ENCODE measurements at regions not wholly inside any gene's neighbourhood (a gene's known extent, or its start where the extent isn't known, plus 50 kb on each side); places are given as distances from the start of the nearest gene placed in this dataset.

DNA sequence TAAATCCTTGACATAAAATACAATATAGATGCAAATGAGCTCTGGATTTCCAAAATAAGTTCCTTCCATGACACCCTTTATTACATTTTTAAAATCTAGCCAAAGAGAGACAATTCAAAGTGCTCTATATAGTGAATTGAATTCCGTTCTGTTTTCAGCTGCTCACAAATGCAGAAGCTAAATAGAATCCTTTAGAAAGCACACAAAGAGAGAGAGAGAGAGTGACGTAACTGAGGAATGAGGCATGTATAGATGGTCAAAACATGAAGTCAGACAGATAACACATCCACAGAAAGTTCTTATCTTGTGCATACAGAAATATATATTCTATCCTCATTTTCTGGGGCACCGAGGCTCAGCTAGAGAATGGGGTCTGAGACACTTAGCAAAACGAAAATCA lies 344.7 kb upstream of the NETO1 start:
- Histone ChIP-seq H3K14ac (ENCODE audit: low read length in 2 of 2) (no peak overlapping the region), H3K9ac (ENCODE audit: low read length) (no peak overlapping the region), H2BK120ac (ENCODE audit: low read depth, low read length) (no peak overlapping the region), H3K9me3 (ENCODE audit: control insufficient read depth, low read length) (peaks cover 63% of the 10 kb centered on the region), H3K4me1 (ENCODE audit: control insufficient read depth, insufficient read depth, low read depth, low read length) (no peaks in the 10 kb centered on the region), H3K23ac (ENCODE audit: low read length in 2 of 2) (no peak overlapping the region), H3K27me3 (ENCODE audit: control insufficient read depth in 1 of 2, insufficient read depth in 1 of 2, low read length in 2 of 2) (no peaks in the 10 kb centered on the region), H3K79me1 (replicated peaks; ENCODE audit: low read length, poor library complexity, severe bottlenecking) (no peaks in the 10 kb centered on the region), H3K4ac (ENCODE audit: low read depth in 1 of 2, low read length in 2 of 2) (no peak overlapping the region), H2BK12ac (ENCODE audit: low read length in 2 of 2) (no peak overlapping the region), H2BK5ac (ENCODE audit: low read depth, low read length, poor library complexity, severe bottlenecking) (no peak overlapping the region), H3K36me3 (ENCODE audit: control insufficient read depth in 1 of 2, insufficient read depth in 2 of 2, low read depth in 1 of 2, low read length in 2 of 2) (no peaks in the 10 kb centered on the region), H4K91ac (ENCODE audit: low read length) (no peak overlapping the region), H2AK5ac (ENCODE audit: low read length, severe bottlenecking) (no peak overlapping the region), H3K18ac (ENCODE audit: low read depth in 1 of 2, low read length in 2 of 2) (no peak overlapping the region), H3K4me2 (ENCODE audit: low read length, poor library complexity, severe bottlenecking) (no peak overlapping the region), H2AFZ (ENCODE audit: low read depth, low read length) (no peak overlapping the region), H4K8ac (ENCODE audit: low read length) (no peak overlapping the region), H3K27ac (ENCODE audit: low read length, poor library complexity, severe bottlenecking) (no peak overlapping the region), H2BK15ac (ENCODE audit: low read depth, poor library complexity, severe bottlenecking) (no peak overlapping the region), H3K4me3 (ENCODE audit: insufficient read depth in 1 of 2, low read depth in 1 of 2, low read length in 2 of 2) (no peak overlapping the region)
- 63% methylated on average over 2 of the region's 4 CpGs for WGBS
- DNase-seq: no peak

- Histone ChIP-seq H3K14ac (ENCODE audit: low read length in 2 of 2) (no peak overlapping the region), H3K36me3 (ENCODE audit: control insufficient read depth in 1 of 2, insufficient read depth in 2 of 2, low read depth in 1 of 2, low read length in 2 of 2) (no peaks in the 10 kb centered on the region), H2BK12ac (ENCODE audit: low read length in 2 of 2) (no peak overlapping the region), H4K8ac (ENCODE audit: low read length) (no peak overlapping the region), H3K79me1 (replicated peaks; ENCODE audit: low read length, poor library complexity, severe bottlenecking) (no peaks in the 10 kb centered on the region), H3K9me3 (ENCODE audit: control insufficient read depth, low read length) (peaks cover 27% of the 10 kb centered on the region), H3K4me1 (ENCODE audit: control insufficient read depth, insufficient read depth, low read depth, low read length) (no peaks in the 10 kb centered on the region), H3K4ac (ENCODE audit: low read depth in 1 of 2, low read length in 2 of 2) (no peak overlapping the region), H3K27me3 (ENCODE audit: control insufficient read depth in 1 of 2, insufficient read depth in 1 of 2, low read length in 2 of 2) (no peaks in the 10 kb centered on the region), H2AK5ac (ENCODE audit: low read length, severe bottlenecking) (no peak overlapping the region), H2BK5ac (ENCODE audit: low read depth, low read length, poor library complexity, severe bottlenecking) (no peak overlapping the region), H3K4me3 (ENCODE audit: insufficient read depth in 1 of 2, low read depth in 1 of 2, low read length in 2 of 2) (no peak overlapping the region), H2BK15ac (ENCODE audit: low read depth, poor library complexity, severe bottlenecking) (no peak overlapping the region), H3K4me2 (ENCODE audit: low read length, poor library complexity, severe bottlenecking) (no peak overlapping the region), H3K27ac (ENCODE audit: low read length, poor library complexity, severe bottlenecking) (no peak overlapping the region), H3K23ac (ENCODE audit: low read length in 2 of 2) (no peak overlapping the region), H3K18ac (ENCODE audit: low read depth in 1 of 2, low read length in 2 of 2) (no peak overlapping the region), H3K9ac (ENCODE audit: low read length) (no peak overlapping the region), H2AFZ (ENCODE audit: low read depth, low read length) (no peak overlapping the region), H4K91ac (ENCODE audit: low read length) (no peak overlapping the region), H2BK120ac (ENCODE audit: low read depth, low read length) (no peak overlapping the region)
- no peak for DNase-seq
- WGBS: 100% methylated on average over 2 of the region's 6 CpGs
Observed at GRCh38 chr18:73201940-73202339, 334.2 kb upstream of the NETO1 start.

GRCh38 chr18:73199151-73199550 lies 331.4 kb upstream of the NETO1 start:
- no peak overlapping the region for H3K14ac ChIP-seq (ENCODE audit: low read length in 2 of 2)
- H3K27ac ChIP-seq (ENCODE audit: low read length, poor library complexity, severe bottlenecking): no peak overlapping the region
- no peak overlapping the region for H3K4ac ChIP-seq (ENCODE audit: low read depth in 1 of 2, low read length in 2 of 2)
- no CpG with 5 or more reads among the region's 1 CpG for WGBS
- no peak overlapping the region for H2BK120ac ChIP-seq (ENCODE audit: low read depth, low read length)
- H3K23ac ChIP-seq (ENCODE audit: low read length in 2 of 2): no peak overlapping the region
- no peak overlapping the region for H3K9ac ChIP-seq (ENCODE audit: low read length)
- H2BK12ac ChIP-seq (ENCODE audit: low read length in 2 of 2): no peak overlapping the region
- H3K4me3 ChIP-seq (ENCODE audit: insufficient read depth in 1 of 2, low read depth in 1 of 2, low read length in 2 of 2): no peak overlapping the region
- no peaks in the 10 kb centered on the region for H3K4me1 ChIP-seq (ENCODE audit: control insufficient read depth, insufficient read depth, low read depth, low read length)
- no peak overlapping the region for H4K8ac ChIP-seq (ENCODE audit: low read length)
- H2BK15ac ChIP-seq (ENCODE audit: low read depth, poor library complexity, severe bottlenecking): no peak overlapping the region
- DNase-seq: no peak
- H3K4me2 ChIP-seq (ENCODE audit: low read length, poor library complexity, severe bottlenecking): no peak overlapping the region
- H2AK5ac ChIP-seq (ENCODE audit: low read length, severe bottlenecking): no peak overlapping the region
- H3K27me3 ChIP-seq (ENCODE audit: control insufficient read depth in 1 of 2, insufficient read depth in 1 of 2, low read length in 2 of 2): no peaks in the 10 kb centered on the region
- H2AFZ ChIP-seq (ENCODE audit: low read depth, low read length): no peak overlapping the region
- H3K9me3 ChIP-seq (ENCODE audit: control insufficient read depth, low read length): peaks cover 17% of the 10 kb centered on the region
- H3K36me3 ChIP-seq (ENCODE audit: control insufficient read depth in 1 of 2, insufficient read depth in 2 of 2, low read depth in 1 of 2, low read length in 2 of 2): no peaks in the 10 kb centered on the region
- H3K79me1 ChIP-seq (replicated peaks; ENCODE audit: low read length, poor library complexity, severe bottlenecking): no peaks in the 10 kb centered on the region
- H4K91ac ChIP-seq (ENCODE audit: low read length): no peak overlapping the region
- no peak overlapping the region for H2BK5ac ChIP-seq (ENCODE audit: low read depth, low read length, poor library complexity, severe bottlenecking)
- no peak overlapping the region for H3K18ac ChIP-seq (ENCODE audit: low read depth in 1 of 2, low read length in 2 of 2)

DNA sequence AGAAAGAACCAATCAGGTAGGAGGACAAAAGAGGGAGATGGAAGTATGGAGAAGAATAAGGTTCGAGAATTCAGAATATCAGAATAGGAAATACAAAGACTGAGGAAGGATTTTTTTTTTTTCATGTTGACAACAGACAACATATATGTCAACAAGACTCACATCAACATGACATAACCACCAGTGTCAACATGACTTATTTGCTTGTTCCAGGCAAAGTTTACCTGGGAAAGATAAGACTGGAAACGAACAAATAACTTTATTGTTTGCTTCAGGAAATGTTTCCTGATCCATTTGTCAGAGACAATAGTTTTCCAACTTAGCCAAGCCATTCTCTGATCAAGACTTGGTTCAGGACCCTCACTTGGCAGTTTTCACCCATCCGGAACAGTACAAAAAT lies 321.9 kb upstream of the NETO1 start:
- Histone ChIP-seq H3K4me1 (ENCODE audit: control insufficient read depth, insufficient read depth, low read depth, low read length) (no peaks in the 10 kb centered on the region), H3K23ac (ENCODE audit: low read length in 2 of 2) (no peak overlapping the region), H3K14ac (ENCODE audit: low read length in 2 of 2) (no peak overlapping the region), H2BK12ac (ENCODE audit: low read length in 2 of 2) (no peak overlapping the region), H3K4me3 (ENCODE audit: insufficient read depth in 1 of 2, low read depth in 1 of 2, low read length in 2 of 2) (no peak overlapping the region), H3K27me3 (ENCODE audit: control insufficient read depth in 1 of 2, insufficient read depth in 1 of 2, low read length in 2 of 2) (no peaks in the 10 kb centered on the region), H2AFZ (ENCODE audit: low read depth, low read length) (no peak overlapping the region), H3K18ac (ENCODE audit: low read depth in 1 of 2, low read length in 2 of 2) (no peak overlapping the region), H3K4me2 (ENCODE audit: low read length, poor library complexity, severe bottlenecking) (no peak overlapping the region), H3K36me3 (ENCODE audit: control insufficient read depth in 1 of 2, insufficient read depth in 2 of 2, low read depth in 1 of 2, low read length in 2 of 2) (no peaks in the 10 kb centered on the region), H3K27ac (ENCODE audit: low read length, poor library complexity, severe bottlenecking) (no peak overlapping the region), H4K8ac (ENCODE audit: low read length) (no peak overlapping the region), H2AK5ac (ENCODE audit: low read length, severe bottlenecking) (no peak overlapping the region), H3K9me3 (ENCODE audit: control insufficient read depth, low read length) (peaks cover 23% of the 10 kb centered on the region), H2BK15ac (ENCODE audit: low read depth, poor library complexity, severe bottlenecking) (no peak overlapping the region), H4K91ac (ENCODE audit: low read length) (no peak overlapping the region), H3K9ac (ENCODE audit: low read length) (no peak overlapping the region), H3K79me1 (replicated peaks; ENCODE audit: low read length, poor library complexity, severe bottlenecking) (no peaks in the 10 kb centered on the region), H2BK120ac (ENCODE audit: low read depth, low read length) (no peak overlapping the region), H3K4ac (ENCODE audit: low read depth in 1 of 2, low read length in 2 of 2) (no peak overlapping the region), H2BK5ac (ENCODE audit: low read depth, low read length, poor library complexity, severe bottlenecking) (no peak overlapping the region)
- 88% methylated on average over 2 of the region's 3 CpGs for WGBS
- DNase-seq: no peak
